ENCODE measurements at regions not wholly inside any gene's neighbourhood (a gene's known extent, or its start where the extent isn't known, plus 50 kb on each side); places are given as distances from the start of the nearest gene placed in this dataset.

DNA sequence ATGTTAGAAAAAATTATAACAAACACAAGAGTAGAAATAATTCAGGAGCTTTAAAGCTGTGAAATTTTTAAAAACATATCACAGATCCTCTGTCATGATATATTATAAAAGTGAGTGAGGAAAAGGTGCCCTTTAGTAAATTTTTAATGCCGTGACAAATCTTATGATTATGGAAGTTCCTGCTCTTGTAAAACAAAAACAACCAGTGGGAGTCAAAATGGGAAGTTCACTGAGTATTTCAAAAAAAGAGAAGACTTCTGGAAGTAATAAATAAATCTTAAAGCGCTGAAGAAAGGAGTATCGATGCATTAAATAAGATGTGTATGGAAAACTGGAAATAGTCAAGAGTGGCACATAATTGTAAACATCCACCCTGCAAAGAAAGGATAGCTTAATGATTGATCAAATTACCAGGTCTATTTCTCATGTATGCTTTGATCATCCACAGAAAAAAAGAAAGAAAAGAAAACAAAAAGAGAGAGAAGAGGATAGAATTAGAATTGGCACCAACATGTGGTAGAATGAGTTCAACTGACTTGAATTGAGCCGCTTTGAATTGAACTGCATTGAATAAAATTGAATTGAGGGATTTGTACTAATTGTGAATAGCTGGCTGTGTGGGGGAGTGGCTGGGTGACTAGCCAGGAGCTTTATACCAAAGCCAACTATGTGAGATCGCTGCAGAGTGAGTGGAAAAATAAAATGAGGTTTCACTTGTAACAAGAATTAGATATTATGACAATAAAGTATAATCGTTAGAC lies 647.6 kb upstream of the SPRY2 start:
- TF ChIP-seq, protein P1, sequence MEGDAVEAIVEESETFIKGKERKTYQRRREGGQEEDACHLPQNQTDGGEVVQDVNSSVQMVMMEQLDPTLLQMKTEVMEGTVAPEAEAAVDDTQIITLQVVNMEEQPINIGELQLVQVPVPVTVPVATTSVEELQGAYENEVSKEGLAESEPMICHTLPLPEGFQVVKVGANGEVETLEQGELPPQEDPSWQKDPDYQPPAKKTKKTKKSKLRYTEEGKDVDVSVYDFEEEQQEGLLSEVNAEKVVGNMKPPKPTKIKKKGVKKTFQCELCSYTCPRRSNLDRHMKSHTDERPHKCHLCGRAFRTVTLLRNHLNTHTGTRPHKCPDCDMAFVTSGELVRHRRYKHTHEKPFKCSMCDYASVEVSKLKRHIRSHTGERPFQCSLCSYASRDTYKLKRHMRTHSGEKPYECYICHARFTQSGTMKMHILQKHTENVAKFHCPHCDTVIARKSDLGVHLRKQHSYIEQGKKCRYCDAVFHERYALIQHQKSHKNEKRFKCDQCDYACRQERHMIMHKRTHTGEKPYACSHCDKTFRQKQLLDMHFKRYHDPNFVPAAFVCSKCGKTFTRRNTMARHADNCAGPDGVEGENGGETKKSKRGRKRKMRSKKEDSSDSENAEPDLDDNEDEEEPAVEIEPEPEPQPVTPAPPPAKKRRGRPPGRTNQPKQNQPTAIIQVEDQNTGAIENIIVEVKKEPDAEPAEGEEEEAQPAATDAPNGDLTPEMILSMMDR (IDR thresholded peaks at IDR 0.05; ENCODE audit: low read depth, low read length, missing control alignments): no peak
- H3K36me3 ChIP-seq (replicated peaks): no peaks in the 10 kb centered on the region
- no peak overlapping the region for H3K27ac ChIP-seq
- no peak for DNase-seq
- no peak overlapping the region for H3K4me3 ChIP-seq (ENCODE audit: low read depth, low read length)
- H3K27me3 ChIP-seq (replicated peaks): no peaks in the 10 kb centered on the region
- in situ Hi-C loops (cut with HindIII; ENCODE audit: low pct_ligation_motif_present, low sequenced_read_pairs): no loop called here

DNA sequence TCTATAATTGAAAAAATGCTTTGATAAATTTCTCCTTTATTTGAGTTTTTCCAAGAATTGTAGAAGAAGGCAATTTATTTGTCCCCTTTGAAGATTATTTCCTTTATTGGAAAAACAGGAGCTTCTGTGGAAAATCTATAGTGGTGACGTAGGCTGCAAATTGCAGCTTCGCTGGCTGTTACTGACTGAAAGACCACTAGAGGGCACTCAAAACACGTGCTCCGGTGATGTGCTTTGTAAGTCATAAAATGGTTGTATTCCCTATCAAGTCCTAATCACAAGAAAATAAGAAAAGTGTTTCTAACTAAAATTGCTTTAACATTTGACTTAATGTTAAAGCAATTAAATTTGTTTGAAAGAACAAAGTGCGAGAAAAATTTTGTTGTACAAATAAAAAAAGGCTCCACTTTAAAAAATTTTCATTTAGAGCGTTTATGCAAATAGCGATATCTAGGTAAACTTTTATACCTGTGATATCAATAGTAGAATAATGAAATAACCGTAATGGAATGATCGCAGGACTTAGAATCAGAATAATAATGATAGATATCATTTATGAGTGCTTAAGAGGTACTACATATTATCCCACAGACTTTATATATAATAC lies 638.2 kb upstream of the SPRY2 start:
- Histone ChIP-seq H3K27me3 (replicated peaks) (no peaks in the 10 kb centered on the region), H3K27ac (no peak overlapping the region), H3K36me3 (replicated peaks) (no peaks in the 10 kb centered on the region), H3K4me3 (ENCODE audit: low read depth, low read length) (no peak overlapping the region)
- DNase-seq: peak; percentile 63
- TF ChIP-seq, protein P1 (IDR thresholded peaks at IDR 0.05; ENCODE audit: low read depth, low read length, missing control alignments): peak; percentile 92
- in situ Hi-C loops (cut with HindIII; ENCODE audit: low pct_ligation_motif_present, low sequenced_read_pairs): no loop called here

DNA sequence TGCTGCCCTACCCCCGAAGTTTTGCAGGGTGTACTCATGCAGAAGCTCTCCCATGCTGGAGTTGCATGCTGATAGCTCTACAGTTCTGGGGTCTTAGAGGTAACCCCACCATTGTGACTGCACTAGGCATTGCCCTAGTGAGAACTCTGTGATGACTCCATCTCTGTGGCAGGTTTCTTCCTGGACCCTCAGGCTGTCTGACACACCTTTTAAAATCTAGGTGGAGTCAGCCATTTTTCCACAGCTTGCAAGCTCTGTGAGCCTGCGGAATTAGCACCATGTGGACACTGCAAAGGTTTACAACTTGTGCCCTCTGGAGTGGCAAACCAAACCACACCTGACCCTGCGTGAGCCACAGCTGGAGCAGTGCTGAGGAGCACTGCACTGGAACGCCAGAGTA lies 636.2 kb upstream of the SPRY2 start:
- Histone ChIP-seq H3K27me3 (replicated peaks) (no peaks in the 10 kb centered on the region), H3K27ac (no peak overlapping the region), H3K36me3 (replicated peaks) (no peaks in the 10 kb centered on the region), H3K4me3 (ENCODE audit: low read depth, low read length) (no peak overlapping the region)
- in situ Hi-C loops (cut with HindIII; ENCODE audit: low pct_ligation_motif_present, low sequenced_read_pairs): no loop called here
- no peak for DNase-seq
- TF ChIP-seq, protein P1 (IDR thresholded peaks at IDR 0.05; ENCODE audit: low read depth, low read length, missing control alignments): no peak

DNA sequence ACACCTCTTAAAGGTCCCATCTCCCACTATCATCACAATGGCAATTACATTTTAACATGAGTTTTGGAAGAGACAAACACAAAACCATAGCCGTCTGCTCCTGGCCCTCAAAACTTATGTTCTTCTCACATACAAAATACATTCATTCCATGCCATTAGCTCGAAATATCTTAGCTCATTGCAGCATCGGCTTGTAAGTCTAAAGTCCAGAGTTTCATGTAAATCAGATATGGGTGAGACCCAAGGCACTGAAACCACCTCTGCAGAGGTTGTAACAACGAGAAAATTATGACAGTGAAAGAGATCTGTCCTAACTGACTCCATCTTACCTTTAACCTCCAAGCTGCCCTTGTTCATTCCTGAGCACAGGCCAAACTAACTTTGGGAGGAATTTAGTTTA lies 635.0 kb upstream of the SPRY2 start:
- Histone ChIP-seq H3K4me3 (ENCODE audit: low read depth, low read length) (no peak overlapping the region), H3K36me3 (replicated peaks) (no peaks in the 10 kb centered on the region), H3K27ac (no peak overlapping the region), H3K27me3 (replicated peaks) (no peaks in the 10 kb centered on the region)
- in situ Hi-C loops (cut with HindIII; ENCODE audit: low pct_ligation_motif_present, low sequenced_read_pairs): no loop called here
- DNase-seq: no peak
- TF ChIP-seq, protein P1 (IDR thresholded peaks at IDR 0.05; ENCODE audit: low read depth, low read length, missing control alignments): no peak

DNA sequence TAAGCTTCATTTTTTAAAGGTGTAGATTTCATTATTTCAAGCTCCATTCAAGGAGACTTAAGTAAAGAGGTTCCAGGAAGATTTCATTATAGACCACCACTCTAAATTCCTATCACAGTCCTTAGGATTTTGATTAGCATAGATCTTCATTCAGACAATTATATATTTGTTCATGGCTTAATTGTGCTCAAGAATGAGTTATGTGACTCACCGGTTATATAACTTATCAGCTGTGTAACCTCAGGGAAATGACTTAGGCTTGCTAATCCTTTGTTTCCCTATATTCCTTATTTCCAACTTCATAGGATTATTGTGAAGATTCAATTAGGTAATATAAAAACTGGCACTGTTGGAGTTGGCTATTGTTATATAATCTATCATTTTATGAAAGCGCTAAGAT lies 632.8 kb upstream of the SPRY2 start:
- no peaks in the 10 kb centered on the region for H3K36me3 ChIP-seq (replicated peaks)
- TF ChIP-seq, protein P1 (IDR thresholded peaks at IDR 0.05; ENCODE audit: low read depth, low read length, missing control alignments): no peak
- no peak overlapping the region for H3K4me3 ChIP-seq (ENCODE audit: low read depth, low read length)
- H3K27ac ChIP-seq: no peak overlapping the region
- DNase-seq: no peak
- in situ Hi-C loops (cut with HindIII; ENCODE audit: low pct_ligation_motif_present, low sequenced_read_pairs): no loop called here
- H3K27me3 ChIP-seq (replicated peaks): no peaks in the 10 kb centered on the region
